ENCODE measurements at regions not wholly inside any gene's neighbourhood (a gene's known extent, or its start where the extent isn't known, plus 50 kb on each side); places are given as distances from the start of the nearest gene placed in this dataset.

- DNase-seq = no peak
Observed at GRCh38 chr6:6376845-6377244, 56.4 kb upstream of the F13A1 start.

- DNase-seq = no peak
Observed at GRCh38 chr6:6377621-6378020, 57.2 kb upstream of the F13A1 start.

GRCh38 chr6:6379573-6379972 lies 59.1 kb upstream of the F13A1 start:
- DNase-seq = no peak

DNA sequence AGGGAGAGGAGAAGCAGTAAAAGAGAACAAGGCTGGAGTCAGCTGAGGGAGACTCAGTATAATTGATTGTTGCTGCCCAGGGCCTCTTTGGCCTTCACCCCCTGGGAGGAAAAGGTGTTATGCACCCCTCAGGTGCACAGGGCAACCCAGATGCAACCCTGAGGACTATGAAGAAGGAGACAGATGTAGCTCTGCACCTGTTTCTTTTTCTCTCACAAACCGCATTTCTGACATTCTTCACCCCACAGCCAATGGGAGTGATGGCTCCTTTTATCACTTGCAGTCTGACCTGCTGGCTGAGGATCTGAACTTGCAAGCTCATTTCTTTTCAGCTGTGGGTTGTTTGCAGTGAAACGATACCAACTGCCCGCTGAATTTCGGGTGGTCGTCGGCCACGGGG lies 64.1 kb upstream of the F13A1 start:
- DNase-seq = no peak

GRCh38 chr6:6386010-6386409 lies 65.5 kb upstream of the F13A1 start:
- DNase-seq = no peak

GRCh38 chr6:6390849-6391602 lies 70.6 kb upstream of the F13A1 start:
- no peak for DNase-seq

DNA sequence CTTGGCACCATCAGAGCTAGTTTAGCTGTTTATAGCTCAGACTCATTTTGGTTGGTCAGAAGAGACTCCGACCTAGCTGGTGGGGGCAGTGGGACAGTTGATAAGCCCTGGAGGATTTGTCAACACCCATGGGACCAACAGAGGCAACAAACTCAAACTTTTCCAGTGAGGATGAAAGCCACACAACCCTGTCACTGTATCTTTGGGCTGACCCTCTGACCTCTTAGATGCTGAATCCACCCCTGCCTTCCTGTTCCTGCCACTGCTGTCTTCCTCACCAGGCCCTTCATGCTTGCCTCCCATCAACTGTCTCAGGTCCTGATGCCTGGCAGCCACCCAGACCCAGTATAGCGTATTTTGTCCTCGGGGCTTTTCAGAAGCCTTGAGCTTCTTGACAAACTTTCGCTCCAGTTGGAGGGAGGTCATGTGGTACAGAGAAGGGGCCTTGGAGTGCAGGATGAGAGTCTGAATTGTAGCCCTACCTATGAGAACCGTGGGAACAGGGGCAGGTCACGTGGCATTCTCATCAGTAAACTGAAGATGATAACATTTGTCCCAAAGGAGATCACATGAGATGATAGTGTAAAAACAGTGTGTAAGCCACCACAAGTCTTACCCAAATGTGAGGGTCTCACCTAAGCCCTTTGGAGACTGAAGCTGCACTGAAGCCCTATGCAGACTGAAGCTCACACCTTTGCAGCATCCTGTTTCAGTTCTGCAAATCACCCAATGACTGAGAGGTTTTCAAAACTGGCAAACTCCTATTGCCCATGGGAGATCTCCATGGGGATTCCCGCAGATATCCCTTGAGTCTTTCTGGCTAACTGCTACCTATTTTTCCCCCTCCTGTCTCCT lies 72.0 kb upstream of the F13A1 start:
- no peak for DNase-seq

GRCh38 chr6:6393069-6393529 lies 72.6 kb upstream of the F13A1 start:
- DNase-seq = no peak

- no peak for DNase-seq
Observed at GRCh38 chr6:6395581-6396197, 75.2 kb upstream of the F13A1 start.

DNA sequence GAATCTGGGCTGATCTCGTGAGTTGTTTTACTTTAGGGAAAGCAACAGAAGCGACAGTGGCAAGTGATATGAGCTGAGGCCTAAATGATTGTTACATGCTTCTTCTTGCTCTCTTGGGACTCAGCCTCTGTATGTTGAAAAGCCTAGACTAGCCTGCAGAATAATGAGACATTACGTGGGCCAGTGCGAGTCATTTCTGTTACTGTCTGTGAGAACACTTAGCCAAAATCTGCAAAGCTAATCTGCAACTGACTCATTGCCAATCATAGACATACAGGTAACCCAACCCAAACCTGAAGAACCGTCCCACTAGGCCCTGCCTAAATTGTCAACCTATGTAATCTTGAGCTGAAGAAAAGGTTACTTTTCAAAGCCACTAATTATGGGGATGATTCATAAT lies 77.4 kb upstream of the F13A1 start:
- DNase-seq = no peak

GRCh38 chr6:6399568-6399967 lies 79.1 kb upstream of the F13A1 start:
- no peak for DNase-seq

GRCh38 chr6:6401401-6401800 lies 80.9 kb upstream of the F13A1 start:
- no peak for DNase-seq

- DNase-seq = no peak
Observed at GRCh38 chr6:6402006-6402405, 81.5 kb upstream of the F13A1 start.

GRCh38 chr6:6402591-6402990 lies 82.1 kb upstream of the F13A1 start:
- DNase-seq = no peak

DNA sequence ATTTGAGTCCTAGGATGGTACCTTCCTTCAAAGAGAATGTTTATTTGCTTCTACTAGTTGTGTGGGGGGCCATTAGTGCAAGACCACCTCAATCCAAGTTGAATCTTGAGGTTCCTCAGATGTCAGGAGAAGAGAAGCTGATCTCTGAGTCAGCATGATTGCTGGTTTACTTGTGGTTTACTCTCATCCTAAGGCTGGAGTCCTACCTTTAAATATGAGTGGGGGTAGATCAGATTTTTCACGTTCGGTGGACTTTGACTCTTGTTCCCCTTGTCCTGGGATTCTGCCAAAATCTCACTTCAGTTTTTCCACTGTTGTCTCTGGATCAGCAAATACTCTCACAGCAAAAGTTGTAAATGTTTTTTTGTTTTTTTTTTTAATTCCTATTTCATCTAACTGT lies 84.6 kb upstream of the F13A1 start:
- no peak for DNase-seq

DNA sequence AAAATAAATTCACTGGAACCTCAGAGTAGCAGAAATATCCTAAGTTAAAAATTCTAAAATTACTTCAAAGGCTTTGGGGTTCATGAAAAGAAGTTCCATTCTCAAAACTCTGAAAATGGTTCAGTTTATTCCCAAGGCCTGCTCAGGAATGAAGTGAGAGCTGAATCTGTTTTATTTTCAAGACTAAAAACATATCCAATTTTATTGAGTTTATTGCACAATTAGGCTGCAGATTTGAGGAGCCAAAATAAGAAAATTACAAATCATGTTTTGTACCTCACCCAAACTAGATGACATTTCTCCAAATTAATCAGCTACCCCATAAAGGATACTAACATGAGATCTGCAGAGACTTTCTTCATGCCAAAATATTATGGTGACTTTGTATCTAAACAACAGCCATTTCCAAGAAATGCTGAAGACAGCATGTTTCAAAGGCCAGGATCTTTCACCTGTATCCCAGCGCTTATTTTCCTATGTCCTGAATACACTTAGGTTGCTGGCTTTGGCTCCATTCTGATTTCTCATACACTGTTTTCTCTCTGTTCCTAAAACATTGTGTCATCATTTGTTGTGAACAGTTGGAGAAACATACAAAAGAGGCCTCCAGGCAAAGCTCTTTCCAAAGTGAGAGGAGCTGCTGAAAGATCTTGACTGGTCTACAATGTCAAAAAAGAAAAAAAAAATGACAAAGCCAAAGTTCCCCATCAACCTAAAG lies 85.7 kb upstream of the F13A1 start:
- no peak for DNase-seq

DNA sequence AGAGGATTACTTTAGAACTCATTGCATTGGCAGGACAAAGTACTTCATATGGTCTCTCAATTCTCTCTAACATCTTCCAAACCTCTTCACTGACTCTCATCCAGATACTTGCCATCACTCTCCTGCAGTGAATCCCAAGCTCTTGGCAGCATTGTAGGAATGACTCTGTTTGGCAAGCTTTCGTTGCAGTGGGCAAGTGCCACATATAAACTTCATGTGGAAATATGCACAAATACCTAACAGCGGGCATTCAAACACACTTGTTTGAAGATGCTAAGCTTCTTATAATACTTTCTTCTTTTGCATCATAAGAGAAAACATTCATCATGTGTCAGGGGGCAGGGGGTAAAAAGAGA lies 86.2 kb upstream of the F13A1 start:
- no peak for DNase-seq

- no peak for DNase-seq
Observed at GRCh38 chr6:6407071-6407741, 86.7 kb upstream of the F13A1 start.

GRCh38 chr6:6409397-6410030 lies 89.1 kb upstream of the F13A1 start:
- no peak for DNase-seq

GRCh38 chr6:6411115-6411514 lies 90.7 kb upstream of the F13A1 start:
- DNase-seq = no peak

- DNase-seq = no peak
Observed at GRCh38 chr6:6412221-6412620, 91.8 kb upstream of the F13A1 start.

- DNase-seq = no peak
Observed at GRCh38 chr6:6412700-6413099, 92.2 kb upstream of the F13A1 start.
